GM23338 (cell line): ENCODE measurements at regions not wholly inside any gene's neighbourhood (a gene's known extent, or its start where the extent isn't known, plus 50 kb on each side); places are given as distances from the start of the nearest gene placed in this dataset.

ENCODE experiments used
- ATAC-seq: fragments of 200-7000 bp; cut with Tn5 transposase; 3 replicates; pipeline ENCODE4 v1.9.1; 2020
- DNase-seq: peaks from one replicate; pipeline ENCODE4 v3.0.0-alpha.2; 2015; ENCODE audit warnings: low spot score
- H2AFZ ChIP-seq: fragments of 200-600 bp; sonication (generic); 2 replicates; pipeline ENCODE4 v1.8.0; 2016; ENCODE audit warnings: antibody characterized with exemption, mild to moderate bottlenecking, moderate library complexity
- H3F3A ChIP-seq: fragments of 200-600 bp; sonication (generic); replicated peaks from 2 replicates; pipeline ENCODE4 v1.8.0; 2017; ENCODE audit warnings: antibody characterized with exemption, mixed run types, low read depth
- H3K27ac ChIP-seq: fragments of 200-600 bp; sonication (generic); 2 replicates; pipeline ENCODE4 v1.6.1; 2016; ENCODE audit warnings: low read depth
- H3K27me3 ChIP-seq: fragments of 200-600 bp; sonication (generic); 2 replicates; pipeline ENCODE4 v1.8.0; 2016; ENCODE audit warnings: mild to moderate bottlenecking, mixed run types, moderate library complexity; ENCODE audit not compliant: insufficient read depth
- H3K36me3 ChIP-seq: fragments of 200-600 bp; sonication (generic); 2 replicates; pipeline ENCODE4 v1.8.0; 2016; ENCODE audit warnings: mild to moderate bottlenecking; ENCODE audit not compliant: insufficient read depth
- H3K4me1 ChIP-seq: fragments of 200-600 bp; sonication (generic); 2 replicates; pipeline ENCODE4 v1.8.0; 2016; ENCODE audit warnings: mild to moderate bottlenecking, moderate library complexity; ENCODE audit not compliant: insufficient read depth
- H3K4me2 ChIP-seq: fragments of 200-600 bp; sonication (generic); 2 replicates; pipeline ENCODE4 v1.7.1; 2017; ENCODE audit warnings: mixed run types
- H3K4me3 ChIP-seq: fragments of 200-600 bp; sonication (generic); 2 replicates; pipeline ENCODE4 v1.6.1; 2016; ENCODE audit warnings: mixed run types
- H3K79me2 ChIP-seq: fragments of 200-600 bp; sonication (generic); replicated peaks from 2 replicates; pipeline ENCODE4 v1.8.0; 2017; ENCODE audit warnings: mild to moderate bottlenecking; ENCODE audit not compliant: insufficient read depth
- H3K9me2 ChIP-seq: fragments of 200-600 bp; sonication (generic); 2 replicates; pipeline ENCODE4 v1.8.0; 2017; ENCODE audit not compliant: insufficient read depth
- H4K20me1 ChIP-seq: fragments of 200-600 bp; sonication (generic); replicated peaks from 2 replicates; pipeline ENCODE4 v1.8.0; 2017; ENCODE audit warnings: mild to moderate bottlenecking; ENCODE audit not compliant: insufficient read depth
- H3K27ac Mint-ChIP-seq: 2 replicates; pipeline ENCODE4 v1.8.0; 2020; ENCODE audit warnings: inconsistent platforms, mild to moderate bottlenecking, moderate library complexity, mixed read lengths
- H3K27me3 Mint-ChIP-seq: 3 replicates; pipeline ENCODE4 v1.8.0; 2022; ENCODE audit warnings: low read depth, mild to moderate bottlenecking, moderate library complexity, mixed read lengths, inconsistent platforms; ENCODE audit not compliant: insufficient read depth, poor library complexity
- H3K36me3 Mint-ChIP-seq: 3 replicates; pipeline ENCODE4 v1.8.0; 2021; ENCODE audit warnings: low read depth, mild to moderate bottlenecking, inconsistent platforms, moderate library complexity, mixed read lengths
- H3K4me1 Mint-ChIP-seq: 3 replicates; pipeline ENCODE4 v1.8.0; 2020; ENCODE audit warnings: mild to moderate bottlenecking, inconsistent platforms, mixed read lengths
- H3K4me3 Mint-ChIP-seq: 3 replicates; pipeline ENCODE4 v1.8.0; 2021; ENCODE audit warnings: moderate library complexity, mild to moderate bottlenecking, inconsistent platforms, mixed read lengths
- H3K9me3 Mint-ChIP-seq: 3 replicates; pipeline ENCODE4 v1.8.0; 2020; ENCODE audit warnings: moderate library complexity, mild to moderate bottlenecking, inconsistent platforms, mixed read lengths
- CREB1 ChIP-seq: fragments of 250-450 bp; sonication (Bioruptor Pico); IDR thresholded peaks from 2 replicates; pipeline ENCODE4 v1.5.0; 2020; ENCODE audit warnings: low read depth, mild to moderate bottlenecking, moderate library complexity
- CTCF ChIP-seq, 2 experiments: fragments of 200-600 bp in 1 of 2; sonication (generic) in 1 of 2; conservative IDR thresholded peaks; 2 replicates each; pipeline versions ENCODE4 v1.5.1 to v1.6.1; 2016 to 2017; ENCODE audit warnings: antibody characterized with exemption in 2 of 2, low read depth in 2 of 2, mild to moderate bottlenecking in 2 of 2, moderate library complexity in 1 of 2
- ETS1 ChIP-seq: IDR thresholded peaks from 2 replicates; pipeline ENCODE4 v1.6.1; 2016; ENCODE audit warnings: antibody characterized with exemption
- EZH2 ChIP-seq: fragments of 200-600 bp; sonication (generic); IDR thresholded peaks from one replicate; pipeline ENCODE4 v1.8.0; 2017; ENCODE audit warnings: antibody characterized with exemption, mild to moderate bottlenecking, low read depth; ENCODE audit not compliant: unreplicated experiment
- EZH2phosphoT487 ChIP-seq: fragments of 200-600 bp; sonication (generic); IDR thresholded peaks from one replicate; pipeline ENCODE4 v1.8.1; 2018; ENCODE audit warnings: antibody characterized with exemption; ENCODE audit not compliant: unreplicated experiment
- JUNB ChIP-seq: IDR thresholded peaks from one replicate; pipeline ENCODE4 v1.6.1; 2016; ENCODE audit warnings: antibody characterized with exemption; ENCODE audit not compliant: unreplicated experiment
- NANOG ChIP-seq: IDR thresholded peaks from 2 replicates; pipeline ENCODE4 v1.6.1; 2016; ENCODE audit warnings: antibody characterized with exemption, borderline replicate concordance
- POLR2AphosphoS5 ChIP-seq: IDR thresholded peaks from 2 replicates; pipeline ENCODE4 v1.6.1; 2016; ENCODE audit warnings: antibody characterized with exemption, low read depth
- REST ChIP-seq: IDR thresholded peaks from one replicate; pipeline ENCODE4 v1.6.1; 2018; ENCODE audit warnings: antibody characterized with exemption; ENCODE audit not compliant: unreplicated experiment
- STAT1 ChIP-seq: IDR thresholded peaks from one replicate; pipeline ENCODE4 v1.6.1; 2016; ENCODE audit warnings: antibody characterized with exemption; ENCODE audit not compliant: unreplicated experiment
- ZNF114 ChIP-seq: fragments of 250-450 bp; sonication (Bioruptor Pico); IDR thresholded peaks from 2 replicates; pipeline ENCODE4 v1.5.0; 2020; ENCODE audit warnings: mild to moderate bottlenecking, moderate library complexity
- ZNF331 ChIP-seq: fragments of 250-450 bp; sonication (Bioruptor Pico); IDR thresholded peaks from 2 replicates; pipeline ENCODE4 v1.5.0; 2020; ENCODE audit warnings: low read depth, mild to moderate bottlenecking, moderate library complexity
- ZNF462 ChIP-seq: fragments of 250-450 bp; sonication (Bioruptor Pico); IDR thresholded peaks from 2 replicates; pipeline ENCODE4 v1.5.0; 2020; ENCODE audit warnings: mild to moderate bottlenecking, moderate library complexity

- no peak overlapping the region for H3K27ac ChIP-seq
- no peak for ATAC-seq
- peaks cover 13% of the 10 kb centered on the region for H3K9me2 ChIP-seq
- no peak overlapping the region for H3K4me3 Mint-ChIP-seq
- DNase-seq = no peak
- H3K36me3 ChIP-seq = no peaks in the 10 kb centered on the region
- H4K20me1 ChIP-seq = no peaks in the 10 kb centered on the region
- H3K27me3 Mint-ChIP-seq = no peaks in the 10 kb centered on the region
- no peaks in the 10 kb centered on the region for H3K36me3 Mint-ChIP-seq
- TF ChIP-seq CREB1 (CRISPR knock-in tag) = no peak
- no peak for TF ChIP-seq ETS1
- no peak for TF ChIP-seq EZH2phosphoT487
- no peak for TF ChIP-seq NANOG
- no peak for TF ChIP-seq EZH2
- TF ChIP-seq JUNB = no peak
- no peak for TF ChIP-seq REST
- no peak for TF ChIP-seq ZNF331 (CRISPR knock-in tag)
- TF ChIP-seq CTCF (conservative IDR thresholded peaks at IDR 0.05; ENCODE audit: low read depth in 2 of 2) = no peak
- TF ChIP-seq ZNF114 (CRISPR knock-in tag) = no peak
- TF ChIP-seq POLR2AphosphoS5 = no peak
- no peak for TF ChIP-seq STAT1
- TF ChIP-seq ZNF462 (CRISPR knock-in tag) = no peak
- H3K27ac Mint-ChIP-seq = no peak overlapping the region
- H3K9me3 Mint-ChIP-seq = peaks cover 8% of the 10 kb centered on the region
- H2AFZ ChIP-seq = no peak overlapping the region
- no peak overlapping the region for H3K4me2 ChIP-seq
- peaks cover 6% of the 10 kb centered on the region for H3K4me1 ChIP-seq
- H3K4me3 ChIP-seq = no peak overlapping the region
- H3F3A ChIP-seq = no peaks in the 10 kb centered on the region
- H3K79me2 ChIP-seq = no peaks in the 10 kb centered on the region
- no peaks in the 10 kb centered on the region for H3K27me3 ChIP-seq
- peaks cover 13% of the 10 kb centered on the region for H3K4me1 Mint-ChIP-seq
Observed at GRCh38 chr1:221823149-221823548, 81.3 kb upstream of the DUSP10 start.
